ENCODE measurements at regions not wholly inside any gene's neighbourhood (a gene's known extent, or its start where the extent isn't known, plus 50 kb on each side); places are given as distances from the start of the nearest gene placed in this dataset.

DNA sequence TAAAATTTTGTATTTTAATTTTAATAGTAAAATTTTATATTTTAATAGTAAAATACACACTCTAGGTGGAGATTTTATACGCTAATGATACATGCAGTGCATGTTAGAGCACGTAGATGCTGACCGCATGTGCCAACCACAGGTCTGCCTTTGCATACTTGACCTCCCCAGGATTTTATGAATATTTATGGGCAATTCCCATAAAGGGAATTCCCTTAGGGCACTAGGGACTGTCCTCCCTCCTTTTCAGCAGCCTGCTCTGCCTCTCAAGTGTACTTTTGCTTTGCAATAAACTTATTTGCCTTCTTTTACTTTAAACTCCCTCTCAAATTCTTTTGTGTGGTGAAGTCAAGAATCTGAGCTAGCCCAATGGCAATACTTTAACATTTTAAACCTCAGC lies 217.7 kb upstream of the CDH8 start:
- DNase-seq (no peak), FAIRE-seq (no peak)

DNA sequence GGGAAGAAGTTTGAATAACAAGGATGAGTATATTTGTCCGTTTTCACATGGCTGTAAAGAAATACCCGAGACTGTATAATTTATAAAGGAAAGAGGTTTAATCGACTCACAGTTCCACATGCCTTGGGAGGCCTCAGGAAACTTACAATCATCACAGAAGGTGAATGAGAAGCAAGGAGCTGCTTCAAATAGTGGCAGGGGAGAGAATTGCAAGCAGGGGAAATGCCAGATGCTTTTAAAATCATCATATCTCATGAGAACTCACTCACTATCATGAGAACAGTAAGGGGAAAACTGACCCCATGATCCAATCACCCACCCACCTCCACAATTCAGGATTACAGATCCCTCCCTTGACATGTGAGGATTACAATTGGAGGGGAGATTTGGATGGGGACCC lies 212.8 kb upstream of the CDH8 start:
- Histone ChIP-seq H3K36me3 (no peaks in the 10 kb centered on the region), H3K27ac (no peak overlapping the region), H3K9me3 (no peaks in the 10 kb centered on the region), H3K27me3 (no peaks in the 10 kb centered on the region), H3K4me3 (no peak overlapping the region), H3K4me1 (no peaks in the 10 kb centered on the region)
- DNase-seq: no peak
- FAIRE-seq: no peak
- intact Hi-C loops (cut with DNase I): no loop called here
- no peak for TF ChIP-seq CTCF (IDR thresholded peaks at IDR 0.05)
- 48 to 59% methylated on average over 3 of the region's 3 CpGs for WGBS, 2 donors
- no peak for ATAC-seq

More for the DNA sequence above, 217.7 kb upstream of the CDH8 start:
- intact Hi-C loops (cut with DNase I): no loop called here
- no peaks in the 10 kb centered on the region for H3K27me3 ChIP-seq
- WGBS, 2 donors: 68 to 80% methylated on average over 3 of the region's 3 CpGs
- H3K27ac ChIP-seq: no peak overlapping the region
- ATAC-seq: no peak
- no peaks in the 10 kb centered on the region for H3K9me3 ChIP-seq
- H3K4me1 ChIP-seq: no peaks in the 10 kb centered on the region
- no peak for TF ChIP-seq CTCF (IDR thresholded peaks at IDR 0.05)
- H3K36me3 ChIP-seq: no peaks in the 10 kb centered on the region
- no peak overlapping the region for H3K4me3 ChIP-seq

- no peak for FAIRE-seq
- H3K27me3 ChIP-seq: no peaks in the 10 kb centered on the region
- 7 to 33% methylated on average over 1 of the region's 1 CpG for WGBS, 2 donors
Measured at GRCh38 chr16:62240722-62241121, 204.5 kb upstream of the CDH8 start.

GRCh38 chr16:62225675-62226074 lies 189.4 kb upstream of the CDH8 start:
- Histone ChIP-seq H3K4me1 (no peaks in the 10 kb centered on the region), H3K4me3 (peak overlapping the region in 2 of 4 donors; percentile 2 to 23), H3K27ac (no peak overlapping the region), H3K27me3 (no peaks in the 10 kb centered on the region), H3K36me3 (no peaks in the 10 kb centered on the region), H3K9me3 (no peaks in the 10 kb centered on the region)
- DNase-seq (peak; percentile 80 to 86 (median 84)), FAIRE-seq (no peak), ATAC-seq (peak; percentile 96 to 100 (median 98))
- WGBS, 2 donors: 22 to 25% methylated on average over 7 of the region's 7 CpGs
- intact Hi-C loops (cut with DNase I): no loop called here
- peak in 3 of 4 donors; percentile 20 to 30 (median 29) for TF ChIP-seq CTCF (IDR thresholded peaks at IDR 0.05)

More at GRCh38 chr16:62240722-62241121, 204.5 kb upstream of the CDH8 start:
- H3K4me1 ChIP-seq: no peaks in the 10 kb centered on the region
- ATAC-seq (no peak), DNase-seq (no peak)
- intact Hi-C loops (cut with DNase I): no loop called here
- no peaks in the 10 kb centered on the region for H3K9me3 ChIP-seq
- no peak overlapping the region for H3K27ac ChIP-seq
- TF ChIP-seq CTCF (IDR thresholded peaks at IDR 0.05): no peak
- no peak overlapping the region for H3K4me3 ChIP-seq
- H3K36me3 ChIP-seq: no peaks in the 10 kb centered on the region

DNA sequence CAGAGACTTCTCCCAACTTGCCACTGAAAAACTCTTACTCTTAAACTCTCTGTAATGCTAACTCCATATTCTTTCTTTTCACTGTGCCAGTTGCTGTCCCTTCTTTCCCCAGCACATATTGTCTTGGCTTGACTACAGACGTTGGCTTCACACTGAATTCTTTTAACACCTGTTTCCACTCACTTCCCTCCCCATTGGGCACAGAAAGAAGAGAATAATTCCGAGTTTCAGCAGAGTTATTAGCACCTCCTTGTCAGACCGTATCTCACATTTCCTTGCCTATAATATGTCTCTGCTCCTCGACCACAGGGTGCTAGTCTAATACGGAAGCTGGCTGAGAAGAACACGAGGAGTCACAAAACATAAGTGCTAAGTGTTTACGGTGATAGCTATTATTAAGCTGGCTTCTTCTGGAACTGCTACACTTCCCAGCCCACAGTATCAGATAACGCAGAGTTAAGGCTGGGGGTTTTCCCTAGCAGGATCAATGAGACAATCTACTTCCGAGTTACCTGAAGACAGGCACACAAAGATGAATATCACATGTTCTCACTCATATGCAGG lies 188.5 kb upstream of the CDH8 start:
- Histone ChIP-seq H3K36me3 (no peaks in the 10 kb centered on the region), H3K27me3 (no peaks in the 10 kb centered on the region), H3K27ac (no peak overlapping the region), H3K9me3 (no peaks in the 10 kb centered on the region), H3K4me1 (no peaks in the 10 kb centered on the region), H3K4me3 (no peak overlapping the region)
- FAIRE-seq (no peak), DNase-seq (no peak), ATAC-seq (no peak)
- TF ChIP-seq CTCF (IDR thresholded peaks at IDR 0.05): no peak
- 21 to 27% methylated on average over 9 of the region's 9 CpGs for WGBS, 2 donors
- intact Hi-C loops (cut with DNase I): no loop called here

Data from pancreas (tissue), 10 donors.